ENCODE measurements at regions not wholly inside any gene's neighbourhood (a gene's known extent, or its start where the extent isn't known, plus 50 kb on each side); places are given as distances from the start of the nearest gene placed in this dataset.

- ATAC-seq, result no peak
- intact Hi-C loops (cut with DNase I, micrococcal nuclease), result no loop called here
- DNase-seq, result no peak
- no peaks in the 10 kb centered on the region for H3K36me3 ChIP-seq (ENCODE audit: low read depth)
- no peaks in the 10 kb centered on the region for H3K9me3 ChIP-seq
- TF ChIP-seq CTCF (IDR thresholded peaks at IDR 0.05), result no peak
- H3K4me3 ChIP-seq, result no peak overlapping the region
- no peaks in the 10 kb centered on the region for H3K4me1 ChIP-seq (ENCODE audit: low read depth)
Measured at GRCh38 chr2:151186011-151186410, 75.7 kb downstream of the RBM43 start.

- H3K4me1 ChIP-seq (ENCODE audit: low read depth), result no peaks in the 10 kb centered on the region
- DNase-seq, result no peak
- intact Hi-C loops (cut with DNase I, micrococcal nuclease), result no loop called here
Measured at GRCh38 chr2:151182899-151183809, 78.5 kb downstream of the RBM43 start.

GRCh38 chr2:151182396-151182795 is 79.3 kb downstream of the RBM43 start:
- no peaks in the 10 kb centered on the region for H3K4me1 ChIP-seq (ENCODE audit: low read depth)
- no peak overlapping the region for H3K4me3 ChIP-seq
- no peaks in the 10 kb centered on the region for H3K36me3 ChIP-seq (ENCODE audit: low read depth)
- no peak for TF ChIP-seq CTCF (IDR thresholded peaks at IDR 0.05)
- DNase-seq (no peak), ATAC-seq (no peak)
- no peaks in the 10 kb centered on the region for H3K9me3 ChIP-seq
- intact Hi-C loops (cut with DNase I, micrococcal nuclease), result no loop called here

More at GRCh38 chr2:151182899-151183809, 78.5 kb downstream of the RBM43 start:
- Histone ChIP-seq H3K9me3 (no peaks in the 10 kb centered on the region), H3K36me3 (ENCODE audit: low read depth) (no peaks in the 10 kb centered on the region), H3K4me3 (no peak overlapping the region)
- no peak for TF ChIP-seq CTCF (IDR thresholded peaks at IDR 0.05)
- ATAC-seq, result no peak

GRCh38 chr2:151181524-151181923 is 80.1 kb downstream of the RBM43 start:
- Histone ChIP-seq H3K4me1 (ENCODE audit: low read depth) (no peaks in the 10 kb centered on the region), H3K9me3 (no peaks in the 10 kb centered on the region), H3K36me3 (ENCODE audit: low read depth) (no peaks in the 10 kb centered on the region), H3K4me3 (no peak overlapping the region)
- ATAC-seq, result no peak
- DNase-seq, result no peak
- TF ChIP-seq CTCF (IDR thresholded peaks at IDR 0.05), result no peak
- intact Hi-C loops (cut with DNase I, micrococcal nuclease), result no loop called here

GRCh38 chr2:151180123-151180522 is 81.5 kb downstream of the RBM43 start:
- intact Hi-C loops (cut with DNase I, micrococcal nuclease), result no loop called here
- DNase-seq (no peak), ATAC-seq (no peak)
- Histone ChIP-seq H3K9me3 (no peaks in the 10 kb centered on the region), H3K4me1 (ENCODE audit: low read depth) (no peaks in the 10 kb centered on the region), H3K36me3 (ENCODE audit: low read depth) (no peaks in the 10 kb centered on the region), H3K4me3 (no peak overlapping the region)
- no peak for TF ChIP-seq CTCF (IDR thresholded peaks at IDR 0.05)

Data from mucosa of descending colon (tissue), 3 donors.